Mesenchymal stem cell (in vitro differentiated cells and primary cell): ENCODE measurements at regions not wholly inside any gene's neighbourhood (a gene's known extent, or its start where the extent isn't known, plus 50 kb on each side); places are given as distances from the start of the nearest gene placed in this dataset.
A peak's percentile ranks its signal among the peaks of the same experiment; 100 is the strongest.

ENCODE experiments used
- DNase-seq: peaks from one replicate; pipeline ENCODE4 v3.0.0-alpha.2; 2013
- H2AFZ ChIP-seq: one replicate; pipeline ENCODE4 v1.6.1; 2013; ENCODE audit warnings: low read depth, mild to moderate bottlenecking, control low read depth, inconsistent platforms, low read length, moderate library complexity
- H2AK5ac ChIP-seq: 2 replicates; pipeline ENCODE4 v1.6.1; 2013; ENCODE audit warnings: low read length, moderate library complexity, mild to moderate bottlenecking, inconsistent platforms; ENCODE audit not compliant: severe bottlenecking
- H2BK120ac ChIP-seq: one replicate; pipeline ENCODE4 v1.6.1; 2013; ENCODE audit warnings: low read depth, mild to moderate bottlenecking, inconsistent platforms, low read length, moderate library complexity
- H2BK12ac ChIP-seq, 2 experiments: one replicate each; pipeline ENCODE4 v1.6.1; 2013; ENCODE audit warnings: inconsistent platforms in 2 of 2, low read length in 2 of 2, mild to moderate bottlenecking in 2 of 2, moderate library complexity in 2 of 2, control low read depth in 1 of 2
- H2BK15ac ChIP-seq: one replicate; pipeline ENCODE4 v1.6.1; 2013; ENCODE audit warnings: mild to moderate bottlenecking, low read depth, inconsistent platforms; ENCODE audit not compliant: poor library complexity, severe bottlenecking
- H2BK5ac ChIP-seq: 2 replicates; pipeline ENCODE4 v1.6.1; 2013; ENCODE audit warnings: low read depth, mild to moderate bottlenecking, low read length, control low read depth, inconsistent platforms; ENCODE audit not compliant: poor library complexity, severe bottlenecking
- H3K14ac ChIP-seq, 2 experiments: one replicate each; pipeline ENCODE4 v1.6.1; 2013; ENCODE audit warnings: inconsistent platforms in 2 of 2, low read length in 2 of 2, control low read depth in 1 of 2, mild to moderate bottlenecking in 1 of 2, moderate library complexity in 1 of 2
- H3K18ac ChIP-seq, 2 experiments: one replicate each; pipeline ENCODE4 v1.6.1; 2013; ENCODE audit warnings: inconsistent platforms in 2 of 2, low read length in 2 of 2, control low read depth in 1 of 2, low read depth in 1 of 2, mild to moderate bottlenecking in 1 of 2
- H3K23ac ChIP-seq, 2 experiments: one replicate each; pipeline ENCODE4 v1.6.1; 2013; ENCODE audit warnings: inconsistent platforms in 2 of 2, low read length in 2 of 2, mild to moderate bottlenecking in 2 of 2, moderate library complexity in 2 of 2, control low read depth in 1 of 2
- H3K27ac ChIP-seq: 2 replicates; pipeline ENCODE4 v1.5.1; 2013; ENCODE audit warnings: mild to moderate bottlenecking, moderate library complexity, low read length, control low read depth, inconsistent platforms; ENCODE audit not compliant: poor library complexity, severe bottlenecking
- H3K27me3 ChIP-seq, 2 experiments: 2 replicates each; pipeline versions ENCODE4 v1.6.1 to v1.7.0; 2013; ENCODE audit warnings: low read length in 2 of 2, mild to moderate bottlenecking in 2 of 2, moderate library complexity in 2 of 2, control low read depth in 1 of 2, inconsistent platforms in 1 of 2; ENCODE audit not compliant: control insufficient read depth in 1 of 2, insufficient read depth in 1 of 2
- H3K36me3 ChIP-seq, 2 experiments: 2 replicates each; pipeline versions ENCODE4 v1.6.1 to v1.7.0; 2013; ENCODE audit warnings: low read length in 2 of 2, control low read depth in 1 of 2, inconsistent platforms in 1 of 2, low read depth in 1 of 2, mild to moderate bottlenecking in 1 of 2; ENCODE audit not compliant: insufficient read depth in 2 of 2, control insufficient read depth in 1 of 2
- H3K4ac ChIP-seq, 2 experiments: one replicate each; pipeline ENCODE4 v1.6.1; 2013; ENCODE audit warnings: inconsistent platforms in 2 of 2, low read length in 2 of 2, mild to moderate bottlenecking in 2 of 2, moderate library complexity in 2 of 2, control low read depth in 1 of 2, low read depth in 1 of 2
- H3K4me1 ChIP-seq: 2 replicates; pipeline ENCODE4 v1.6.1; 2013; ENCODE audit warnings: low read depth, low read length, control low read depth; ENCODE audit not compliant: control insufficient read depth, insufficient read depth
- H3K4me2 ChIP-seq: 2 replicates; pipeline ENCODE4 v1.6.1; 2013; ENCODE audit warnings: low read length, mild to moderate bottlenecking, inconsistent platforms; ENCODE audit not compliant: poor library complexity, severe bottlenecking
- H3K4me3 ChIP-seq, 2 experiments: 2 replicates each; pipeline versions ENCODE4 v1.5.1 to v1.7.0; 2013; ENCODE audit warnings: low read length in 2 of 2, mild to moderate bottlenecking in 2 of 2, control low read depth in 1 of 2, low read depth in 1 of 2; ENCODE audit not compliant: insufficient read depth in 1 of 2
- H3K79me1 ChIP-seq: replicated peaks from 2 replicates; pipeline ENCODE4 v1.6.1; 2013; ENCODE audit warnings: mild to moderate bottlenecking, control low read depth, low read length, inconsistent platforms; ENCODE audit not compliant: poor library complexity, severe bottlenecking
- H3K9ac ChIP-seq: 2 replicates; pipeline ENCODE4 v1.7.0; 2013; ENCODE audit warnings: mild to moderate bottlenecking, low read length, moderate library complexity
- H3K9me3 ChIP-seq: 2 replicates; pipeline ENCODE4 v1.7.0; 2013; ENCODE audit warnings: mild to moderate bottlenecking, low read length; ENCODE audit not compliant: control insufficient read depth
- H4K8ac ChIP-seq: one replicate; pipeline ENCODE4 v1.6.1; 2013; ENCODE audit warnings: inconsistent platforms, mild to moderate bottlenecking, low read length, moderate library complexity
- H4K91ac ChIP-seq: one replicate; pipeline ENCODE4 v1.6.1; 2013; ENCODE audit warnings: mild to moderate bottlenecking, low read length, inconsistent platforms
- WGBS: methylation state at CpG from one replicate; pipeline ENCODE4 v1.1.7; 2013; ENCODE audit warnings: mixed read lengths; 5-methylcytosine and 5-hydroxymethylcytosine counted together

- H2BK15ac ChIP-seq: no peak overlapping the region
- no peak overlapping the region for H4K91ac ChIP-seq
- 60% methylated on average over 5 of the region's 6 CpGs for WGBS
These were observed 354.9 kb upstream of the SEMA3C start for GRCh38 chr7:81273601-81274397.

DNA sequence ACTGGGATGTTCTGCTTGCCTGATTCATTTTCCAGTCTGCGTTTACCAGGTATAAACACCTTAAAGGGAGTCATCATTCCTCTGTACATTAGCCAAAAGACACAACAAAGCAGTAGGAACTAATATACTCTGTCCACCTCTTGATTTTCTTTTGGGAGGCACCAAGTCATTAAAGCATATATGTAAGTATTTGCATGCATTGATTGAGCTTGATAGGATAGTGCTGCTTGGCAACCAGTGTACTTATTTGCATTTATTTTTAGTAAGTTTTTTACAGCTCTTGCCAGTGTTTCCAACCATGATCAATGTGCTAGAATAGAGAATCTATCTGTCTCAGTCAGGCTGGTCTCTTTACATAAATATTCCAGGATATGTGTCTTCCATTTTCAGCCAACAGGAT is 353.3 kb upstream of the SEMA3C start:
- Histone ChIP-seq H2BK120ac (no peak overlapping the region), H2AFZ (no peak overlapping the region), H4K8ac (no peak overlapping the region), H3K14ac (no peak overlapping the region), H3K4me1 (peaks cover 2% of the 10 kb centered on the region), H4K91ac (no peak overlapping the region), H3K4me2 (no peak overlapping the region), H3K4me3 (no peak overlapping the region), H3K9me3 (no peaks in the 10 kb centered on the region), H3K18ac (no peak overlapping the region), H2AK5ac (no peak overlapping the region), H3K27me3 (no peaks in the 10 kb centered on the region), H3K27ac (no peak overlapping the region), H3K79me1 (no peaks in the 10 kb centered on the region), H2BK12ac (no peak overlapping the region), H3K23ac (no peak overlapping the region), H2BK15ac (no peak overlapping the region), H2BK5ac (no peak overlapping the region), H3K4ac (no peak overlapping the region), H3K36me3 (no peaks in the 10 kb centered on the region), H3K9ac (no peak overlapping the region)
- DNase-seq: no peak
- 71% methylated on average over 1 of the region's 1 CpG for WGBS

More at GRCh38 chr7:81273601-81274397, 354.9 kb upstream of the SEMA3C start:
- Histone ChIP-seq H2AFZ (no peak overlapping the region), H2BK120ac (no peak overlapping the region), H3K18ac (no peak overlapping the region), H3K9me3 (no peaks in the 10 kb centered on the region), H3K4me2 (no peak overlapping the region), H3K14ac (no peak overlapping the region), H3K9ac (no peak overlapping the region), H2BK5ac (no peak overlapping the region), H3K27me3 (no peaks in the 10 kb centered on the region), H3K23ac (no peak overlapping the region), H3K79me1 (no peaks in the 10 kb centered on the region), H3K36me3 (no peaks in the 10 kb centered on the region), H4K8ac (no peak overlapping the region), H3K4ac (no peak overlapping the region), H3K4me3 (no peak overlapping the region), H2AK5ac (peak overlapping the region; percentile 31), H2BK12ac (no peak overlapping the region), H3K27ac (no peak overlapping the region), H3K4me1 (no peaks in the 10 kb centered on the region)
- DNase-seq: no peak

GRCh38 chr7:81268551-81268950 is 349.7 kb upstream of the SEMA3C start:
- no peak overlapping the region for H3K4me2 ChIP-seq
- H3K4me3 ChIP-seq: no peak overlapping the region
- H3K27ac ChIP-seq: no peak overlapping the region
- H3K79me1 ChIP-seq: no peaks in the 10 kb centered on the region
- no peak overlapping the region for H4K8ac ChIP-seq
- H2AFZ ChIP-seq: no peak overlapping the region
- H3K23ac ChIP-seq: no peak overlapping the region
- H3K36me3 ChIP-seq: no peaks in the 10 kb centered on the region
- H2BK12ac ChIP-seq: no peak overlapping the region
- no peak overlapping the region for H4K91ac ChIP-seq
- H3K9me3 ChIP-seq: peaks cover 16% of the 10 kb centered on the region
- DNase-seq: peak; percentile 28
- H2AK5ac ChIP-seq: no peak overlapping the region
- H2BK5ac ChIP-seq: no peak overlapping the region
- H2BK15ac ChIP-seq: no peak overlapping the region
- no peak overlapping the region for H3K18ac ChIP-seq
- no CpG with 5 or more reads among the region's 1 CpG for WGBS
- H3K27me3 ChIP-seq: no peaks in the 10 kb centered on the region
- no peak overlapping the region for H3K14ac ChIP-seq
- H3K9ac ChIP-seq: no peak overlapping the region
- no peak overlapping the region for H2BK120ac ChIP-seq
- no peak overlapping the region for H3K4ac ChIP-seq
- H3K4me1 ChIP-seq: peaks cover 2% of the 10 kb centered on the region

DNA sequence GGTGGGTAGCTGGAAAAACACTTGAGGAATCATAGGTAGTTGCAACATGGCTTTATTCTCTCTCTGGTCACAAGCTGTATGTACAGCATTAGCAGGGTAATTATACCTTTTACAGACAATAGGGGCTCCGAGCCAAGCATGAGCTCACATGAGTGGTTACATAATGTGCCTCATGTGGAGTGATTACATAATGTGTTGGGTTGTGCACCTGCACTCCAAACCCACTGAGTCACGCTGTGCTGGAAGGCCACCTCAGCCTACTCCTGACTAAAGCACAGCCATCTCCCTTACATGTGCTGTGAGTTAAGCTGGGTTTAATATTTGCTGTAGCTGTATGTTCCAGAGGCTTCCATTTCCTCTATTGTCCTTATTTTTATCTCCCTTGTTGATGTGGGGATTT is 348.7 kb upstream of the SEMA3C start:
- Histone ChIP-seq H4K91ac (no peak overlapping the region), H3K23ac (no peak overlapping the region), H3K4ac (no peak overlapping the region), H3K27ac (no peak overlapping the region), H3K4me2 (no peak overlapping the region), H2BK15ac (no peak overlapping the region), H3K36me3 (no peaks in the 10 kb centered on the region), H2BK12ac (peak overlapping the region in 1 of 2 experiments; percentile 49), H4K8ac (no peak overlapping the region), H3K9ac (no peak overlapping the region), H3K4me3 (no peak overlapping the region), H3K79me1 (no peaks in the 10 kb centered on the region), H2BK120ac (no peak overlapping the region), H3K27me3 (no peaks in the 10 kb centered on the region), H3K18ac (peak overlapping the region in 1 of 2 experiments; percentile 41), H2BK5ac (no peak overlapping the region), H3K14ac (peak overlapping the region in 1 of 2 experiments; percentile 57), H3K9me3 (peaks cover 22% of the 10 kb centered on the region), H3K4me1 (peaks cover 2% of the 10 kb centered on the region), H2AFZ (no peak overlapping the region), H2AK5ac (no peak overlapping the region)
- 0% methylated on average over 1 of the region's 2 CpGs for WGBS
- DNase-seq: no peak
